ENCODE measurements at regions not wholly inside any gene's neighbourhood (a gene's known extent, or its start where the extent isn't known, plus 50 kb on each side); places are given as distances from the start of the nearest gene placed in this dataset.

DNA sequence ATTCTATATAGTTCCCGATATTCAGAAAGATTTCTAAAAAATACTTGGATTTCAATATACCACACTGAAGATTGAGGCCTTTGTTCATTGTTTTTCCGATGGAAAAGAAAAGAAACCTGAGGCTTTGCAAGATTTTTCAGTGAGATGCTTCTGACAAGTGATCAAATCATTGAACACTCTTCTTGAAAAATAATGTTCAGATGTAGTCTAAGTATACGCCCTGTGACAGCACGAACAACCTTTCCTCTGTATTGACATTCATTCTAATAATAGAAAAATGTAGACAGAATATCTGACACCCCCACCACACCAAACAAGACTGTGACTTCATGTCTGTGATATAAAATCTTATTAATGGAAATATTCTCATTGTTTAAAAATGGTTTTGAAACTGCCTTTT lies 650.7 kb upstream of the KLHL1 start:
- Histone ChIP-seq H2AFZ (ENCODE audit: low read length) (no peak overlapping the region), H3K9ac (ENCODE audit: low read length) (no peak overlapping the region), H3K4me1 (ENCODE audit: insufficient read depth, low read length) (no peaks in the 10 kb centered on the region), H3K9me2 (replicated peaks; ENCODE audit: low read length) (no peaks in the 10 kb centered on the region), H4K20me1 (ENCODE audit: low read length) (no peaks in the 10 kb centered on the region), H3F3A (ENCODE audit: low read length, unreplicated experiment) (no peaks in the 10 kb centered on the region), H3K36me3 (ENCODE audit: low read depth, low read length) (no peaks in the 10 kb centered on the region), H3K9me3 (ENCODE audit: low read length) (no peaks in the 10 kb centered on the region), H3K4me2 (ENCODE audit: low read length) (no peak overlapping the region), H3K79me2 (ENCODE audit: low read length) (no peaks in the 10 kb centered on the region), H3K27ac (ENCODE audit: low read length) (no peak overlapping the region), H3K4me3 (ENCODE audit: low read length) (no peak overlapping the region), H3K27me3 (ENCODE audit: low read length) (no peaks in the 10 kb centered on the region)
- DNase-seq (no peak), ATAC-seq (no peak)
- CTCF ChIA-PET: no interaction called here
- POLR2A ChIA-PET (ENCODE audit: unreplicated experiment): no interaction called here
- no peak for TF ChIP-seq EZH2 (IDR thresholded peaks at IDR 0.05; ENCODE audit: low read length, unreplicated experiment)
- TF ChIP-seq EZH2phosphoT487 (IDR thresholded peaks at IDR 0.05; ENCODE audit: borderline replicate concordance, low read length): no peak
- TF ChIP-seq, protein P1, sequence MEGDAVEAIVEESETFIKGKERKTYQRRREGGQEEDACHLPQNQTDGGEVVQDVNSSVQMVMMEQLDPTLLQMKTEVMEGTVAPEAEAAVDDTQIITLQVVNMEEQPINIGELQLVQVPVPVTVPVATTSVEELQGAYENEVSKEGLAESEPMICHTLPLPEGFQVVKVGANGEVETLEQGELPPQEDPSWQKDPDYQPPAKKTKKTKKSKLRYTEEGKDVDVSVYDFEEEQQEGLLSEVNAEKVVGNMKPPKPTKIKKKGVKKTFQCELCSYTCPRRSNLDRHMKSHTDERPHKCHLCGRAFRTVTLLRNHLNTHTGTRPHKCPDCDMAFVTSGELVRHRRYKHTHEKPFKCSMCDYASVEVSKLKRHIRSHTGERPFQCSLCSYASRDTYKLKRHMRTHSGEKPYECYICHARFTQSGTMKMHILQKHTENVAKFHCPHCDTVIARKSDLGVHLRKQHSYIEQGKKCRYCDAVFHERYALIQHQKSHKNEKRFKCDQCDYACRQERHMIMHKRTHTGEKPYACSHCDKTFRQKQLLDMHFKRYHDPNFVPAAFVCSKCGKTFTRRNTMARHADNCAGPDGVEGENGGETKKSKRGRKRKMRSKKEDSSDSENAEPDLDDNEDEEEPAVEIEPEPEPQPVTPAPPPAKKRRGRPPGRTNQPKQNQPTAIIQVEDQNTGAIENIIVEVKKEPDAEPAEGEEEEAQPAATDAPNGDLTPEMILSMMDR (conservative IDR thresholded peaks at IDR 0.05; ENCODE audit: low read depth, low read length): no peak
- intact Hi-C loops (cut with micrococcal nuclease): no loop called here
- BruUV-seq (replicated peaks): no TSS peak

DNA sequence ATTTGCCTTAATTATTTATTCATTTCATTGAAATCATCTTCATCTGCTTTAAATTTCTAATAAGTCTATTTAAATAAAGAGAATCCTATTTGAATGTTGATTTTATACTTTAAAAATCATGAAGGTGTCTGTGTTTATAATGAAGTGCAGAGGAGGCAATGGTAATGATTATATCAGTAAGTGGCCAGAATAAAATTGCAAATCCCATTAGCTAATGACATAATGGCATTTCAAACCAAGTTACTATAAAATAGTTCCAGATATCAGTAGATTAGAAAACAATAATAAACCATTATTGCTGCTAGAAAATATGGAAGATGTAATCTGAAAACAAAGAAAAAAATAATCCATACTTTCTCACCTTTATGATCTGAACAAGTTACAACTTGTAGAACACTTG lies 647.8 kb upstream of the KLHL1 start:
- H3F3A ChIP-seq (ENCODE audit: low read length, unreplicated experiment): no peaks in the 10 kb centered on the region
- no peak overlapping the region for H3K4me2 ChIP-seq (ENCODE audit: low read length)
- ChIA-PET CTCF (no interaction called here), POLR2A (ENCODE audit: unreplicated experiment) (no interaction called here)
- intact Hi-C loops (cut with micrococcal nuclease): no loop called here
- TF ChIP-seq EZH2 (IDR thresholded peaks at IDR 0.05; ENCODE audit: low read length, unreplicated experiment): no peak
- TF ChIP-seq, protein P1 (conservative IDR thresholded peaks at IDR 0.05; ENCODE audit: low read depth, low read length): no peak
- no peak for TF ChIP-seq EZH2phosphoT487 (IDR thresholded peaks at IDR 0.05; ENCODE audit: borderline replicate concordance, low read length)
- DNase-seq: no peak
- no peaks in the 10 kb centered on the region for H3K9me2 ChIP-seq (replicated peaks; ENCODE audit: low read length)
- no peak overlapping the region for H3K9ac ChIP-seq (ENCODE audit: low read length)
- no peaks in the 10 kb centered on the region for H3K36me3 ChIP-seq (ENCODE audit: low read depth, low read length)
- H3K9me3 ChIP-seq (ENCODE audit: low read length): no peaks in the 10 kb centered on the region
- no peaks in the 10 kb centered on the region for H4K20me1 ChIP-seq (ENCODE audit: low read length)
- no peak overlapping the region for H2AFZ ChIP-seq (ENCODE audit: low read length)
- no peaks in the 10 kb centered on the region for H3K4me1 ChIP-seq (ENCODE audit: insufficient read depth, low read length)
- no peak overlapping the region for H3K27ac ChIP-seq (ENCODE audit: low read length)
- no peak overlapping the region for H3K4me3 ChIP-seq (ENCODE audit: low read length)
- H3K27me3 ChIP-seq (ENCODE audit: low read length): no peaks in the 10 kb centered on the region
- BruUV-seq (replicated peaks): no TSS peak
- ATAC-seq: no peak
- H3K79me2 ChIP-seq (ENCODE audit: low read length): no peaks in the 10 kb centered on the region

DNA sequence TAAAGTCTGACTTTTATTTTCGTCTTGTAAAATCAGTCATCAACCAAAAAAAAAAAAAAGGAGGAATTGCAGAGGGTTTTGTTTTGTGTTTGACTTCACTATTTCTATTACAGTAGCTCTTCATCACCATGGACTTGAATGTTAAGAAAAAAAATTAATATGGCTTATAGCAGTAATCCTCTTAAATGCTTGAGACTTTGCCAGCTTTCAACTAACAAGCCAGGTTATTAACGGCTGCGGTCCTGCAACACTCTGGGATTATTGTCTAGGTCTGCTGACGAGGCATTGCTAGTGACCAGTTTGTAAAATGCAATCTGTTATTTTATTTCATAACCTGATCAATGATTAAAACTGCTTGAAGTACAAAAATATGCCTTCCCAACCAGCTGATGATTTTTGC lies 647.2 kb upstream of the KLHL1 start:
- ChIA-PET POLR2A (ENCODE audit: unreplicated experiment) (no interaction called here), CTCF (no interaction called here)
- no peaks in the 10 kb centered on the region for H3K79me2 ChIP-seq (ENCODE audit: low read length)
- DNase-seq: no peak
- intact Hi-C loops (cut with micrococcal nuclease): no loop called here
- TF ChIP-seq EZH2phosphoT487 (IDR thresholded peaks at IDR 0.05; ENCODE audit: borderline replicate concordance, low read length) (no peak), EZH2 (IDR thresholded peaks at IDR 0.05; ENCODE audit: low read length, unreplicated experiment) (no peak)
- TF ChIP-seq, protein P1 (conservative IDR thresholded peaks at IDR 0.05; ENCODE audit: low read depth, low read length): no peak
- H2AFZ ChIP-seq (ENCODE audit: low read length): no peak overlapping the region
- H3K36me3 ChIP-seq (ENCODE audit: low read depth, low read length): no peaks in the 10 kb centered on the region
- H3K4me3 ChIP-seq (ENCODE audit: low read length): no peak overlapping the region
- H3F3A ChIP-seq (ENCODE audit: low read length, unreplicated experiment): no peaks in the 10 kb centered on the region
- H3K4me2 ChIP-seq (ENCODE audit: low read length): no peak overlapping the region
- no peaks in the 10 kb centered on the region for H3K27me3 ChIP-seq (ENCODE audit: low read length)
- no peaks in the 10 kb centered on the region for H3K4me1 ChIP-seq (ENCODE audit: insufficient read depth, low read length)
- H3K9me3 ChIP-seq (ENCODE audit: low read length): no peaks in the 10 kb centered on the region
- ATAC-seq: no peak
- no TSS peak for BruUV-seq (replicated peaks)
- no peaks in the 10 kb centered on the region for H4K20me1 ChIP-seq (ENCODE audit: low read length)
- H3K9me2 ChIP-seq (replicated peaks; ENCODE audit: low read length): no peaks in the 10 kb centered on the region
- H3K9ac ChIP-seq (ENCODE audit: low read length): no peak overlapping the region
- no peak overlapping the region for H3K27ac ChIP-seq (ENCODE audit: low read length)
